Mesodermal cell (in vitro differentiated cells): ENCODE measurements at regions not wholly inside any gene's neighbourhood (a gene's known extent, or its start where the extent isn't known, plus 50 kb on each side); places are given as distances from the start of the nearest gene placed in this dataset.

ENCODE experiments used
- H3K27ac ChIP-seq: 2 replicates; pipeline ENCODE4 v1.7.0; 2013; ENCODE audit warnings: mild to moderate bottlenecking, low read depth, low read length, moderate library complexity; ENCODE audit not compliant: severe bottlenecking
- H3K36me3 ChIP-seq: 2 replicates; pipeline ENCODE4 v1.7.1; 2013; ENCODE audit warnings: mild to moderate bottlenecking, low read length, moderate library complexity; ENCODE audit not compliant: control insufficient read depth, insufficient read depth
- H3K4me1 ChIP-seq: one replicate; pipeline ENCODE4 v1.7.1; 2013; ENCODE audit warnings: mild to moderate bottlenecking, low read length; ENCODE audit not compliant: insufficient read depth, control insufficient read depth, poor library complexity, severe bottlenecking
- H3K4me3 ChIP-seq: 2 replicates; pipeline ENCODE4 v1.7.0; 2013; ENCODE audit warnings: low read length, control low read depth, mild to moderate bottlenecking; ENCODE audit not compliant: insufficient read depth, poor library complexity, severe bottlenecking; ENCODE audit errors: extremely low read depth
- H3K9me3 ChIP-seq: 2 replicates; pipeline ENCODE4 v1.7.1; 2013; ENCODE audit warnings: mild to moderate bottlenecking, low read length, moderate library complexity; ENCODE audit not compliant: control insufficient read depth
- WGBS, 2 experiments: methylation state at CpG; one replicate each; pipeline ENCODE4 v1.1.5; 2013; ENCODE audit warnings: missing lambda C conversion rate in 2 of 2; ENCODE audit not compliant: insufficient coverage in 2 of 2; 5-methylcytosine and 5-hydroxymethylcytosine counted together

GRCh38 chr3:99502871-99503270 is 135.5 kb upstream of the COL8A1 start:
- no peak overlapping the region for H3K4me3 ChIP-seq
- H3K4me1 ChIP-seq: no peaks in the 10 kb centered on the region
- WGBS, 2 experiments: no CpG with 5 or more reads among the region's 1 CpG
- no peak overlapping the region for H3K27ac ChIP-seq
- no peaks in the 10 kb centered on the region for H3K36me3 ChIP-seq
- H3K9me3 ChIP-seq: no peaks in the 10 kb centered on the region

GRCh38 chr3:99500485-99500884 is 137.9 kb upstream of the COL8A1 start:
- WGBS, 2 experiments: 90 to 100% methylated on average over 3 to 4 of the region's 5 CpGs
- no peak overlapping the region for H3K27ac ChIP-seq

GRCh38 chr3:99499235-99500158 is 138.9 kb upstream of the COL8A1 start:
- H3K27ac ChIP-seq: no peak overlapping the region
- H3K4me1 ChIP-seq: no peaks in the 10 kb centered on the region
- H3K36me3 ChIP-seq: no peaks in the 10 kb centered on the region
- 70 to 85% methylated on average over 2 of the region's 4 CpGs for WGBS, 2 experiments
- no peak overlapping the region for H3K4me3 ChIP-seq
- peaks cover 4% of the 10 kb centered on the region for H3K9me3 ChIP-seq

More at GRCh38 chr3:99500485-99500884, 137.9 kb upstream of the COL8A1 start:
- H3K9me3 ChIP-seq: peaks cover 4% of the 10 kb centered on the region
- H3K4me3 ChIP-seq: no peak overlapping the region
- H3K4me1 ChIP-seq: no peaks in the 10 kb centered on the region
- no peaks in the 10 kb centered on the region for H3K36me3 ChIP-seq

- Histone ChIP-seq H3K27ac (no peak overlapping the region), H3K4me1 (no peaks in the 10 kb centered on the region), H3K9me3 (peaks cover 4% of the 10 kb centered on the region), H3K4me3 (no peak overlapping the region), H3K36me3 (no peaks in the 10 kb centered on the region)
- WGBS, 2 experiments: 77 to 80% methylated on average over 7 to 8 of the region's 8 CpGs
These were observed 139.7 kb upstream of the COL8A1 start for GRCh38 chr3:99498550-99499234.

- no peaks in the 10 kb centered on the region for H3K4me1 ChIP-seq
- no peak overlapping the region for H3K4me3 ChIP-seq
- no CpG with 5 or more reads among the region's 1 CpG for WGBS, 2 experiments
- H3K9me3 ChIP-seq: no peaks in the 10 kb centered on the region
- no peak overlapping the region for H3K27ac ChIP-seq
- no peaks in the 10 kb centered on the region for H3K36me3 ChIP-seq
These were observed 150.5 kb upstream of the COL8A1 start for GRCh38 chr3:99487894-99488293.

GRCh38 chr3:99485286-99485685 is 153.1 kb upstream of the COL8A1 start:
- WGBS, 2 experiments: 73 to 95% methylated on average over 2 of the region's 3 CpGs
- Histone ChIP-seq H3K36me3 (no peaks in the 10 kb centered on the region), H3K4me1 (no peaks in the 10 kb centered on the region), H3K9me3 (no peaks in the 10 kb centered on the region), H3K4me3 (no peak overlapping the region), H3K27ac (no peak overlapping the region)

GRCh38 chr3:99484871-99485270 is 153.5 kb upstream of the COL8A1 start:
- Histone ChIP-seq H3K4me3 (no peak overlapping the region), H3K4me1 (no peaks in the 10 kb centered on the region), H3K36me3 (no peaks in the 10 kb centered on the region), H3K9me3 (no peaks in the 10 kb centered on the region), H3K27ac (no peak overlapping the region)

- Histone ChIP-seq H3K27ac (no peak overlapping the region), H3K4me1 (no peaks in the 10 kb centered on the region), H3K4me3 (no peak overlapping the region), H3K9me3 (no peaks in the 10 kb centered on the region), H3K36me3 (no peaks in the 10 kb centered on the region)
These were observed 154.6 kb upstream of the COL8A1 start for GRCh38 chr3:99483841-99484240.

- Histone ChIP-seq H3K9me3 (peaks cover 4% of the 10 kb centered on the region), H3K4me1 (no peaks in the 10 kb centered on the region), H3K36me3 (no peaks in the 10 kb centered on the region), H3K27ac (no peak overlapping the region), H3K4me3 (no peak overlapping the region)
- WGBS, 2 experiments: 100% methylated on average over 1 of the region's 1 CpG; no CpG with 5 or more reads in 1 of the 2 experiments
These were observed 156.2 kb upstream of the COL8A1 start for GRCh38 chr3:99482191-99482590.

- Histone ChIP-seq H3K4me1 (no peaks in the 10 kb centered on the region), H3K9me3 (peaks cover 4% of the 10 kb centered on the region), H3K4me3 (no peak overlapping the region), H3K27ac (no peak overlapping the region), H3K36me3 (no peaks in the 10 kb centered on the region)
- WGBS, 2 experiments: 88 to 100% methylated on average over 2 of the region's 2 CpGs
These were observed 156.8 kb upstream of the COL8A1 start for GRCh38 chr3:99481561-99481960.

GRCh38 chr3:99479768-99480167 is 158.6 kb upstream of the COL8A1 start:
- Histone ChIP-seq H3K4me1 (no peaks in the 10 kb centered on the region), H3K27ac (no peak overlapping the region), H3K9me3 (peaks cover 4% of the 10 kb centered on the region), H3K36me3 (no peaks in the 10 kb centered on the region), H3K4me3 (no peak overlapping the region)
- WGBS, 2 experiments: 86 to 100% methylated on average over 1 of the region's 2 CpGs
